SK-N-SH (cell line): ENCODE measurements at regions not wholly inside any gene's neighbourhood (a gene's known extent, or its start where the extent isn't known, plus 50 kb on each side); places are given as distances from the start of the nearest gene placed in this dataset.
"Not testable (repeated sequence)": the region's sequence is repeated elsewhere in the genome, so short reads cannot be mapped to it uniquely, and the experiment has no call there.

Experiments
- CTCF ChIA-PET: fragments of 300-600, 350-600 bp; formaldehyde crosslinking; extraction: SDS; loops from one replicate; lab custom pipeline; 2021; lab: Yijun Ruan, JAX
- POLR2A ChIA-PET: fragments of 350-600 bp; sonication (Branson Sonifier 250); formaldehyde crosslinking; extraction: SDS; loops from one replicate; lab custom pipeline; 2020; ENCODE audit warnings: antibody characterized with exemption, inconsistent platforms; lab: Yijun Ruan, JAX
- DNase-seq: peaks from one replicate; pipeline ENCODE4 v3.0.0; 2012
- H2AFZ ChIP-seq: fragments of 200-600 bp; sonication (generic); 2 replicates; pipeline ENCODE4 v1.8.1; 2016; ENCODE audit warnings: antibody characterized with exemption, mild to moderate bottlenecking, low read depth
- H3F3A ChIP-seq: fragments of 200-600 bp; sonication (generic); replicated peaks from 2 replicates; pipeline ENCODE3; 2016; ENCODE audit warnings: antibody characterized with exemption, mild to moderate bottlenecking; ENCODE audit not compliant: insufficient read depth
- H3K27ac ChIP-seq, 2 experiments: fragments of 200-500 bp in 1 of 2; fragments of 200-600 bp in 1 of 2; sonication (Bioruptor generic) in 1 of 2; sonication (generic), shearing (Covaris generic) in 1 of 2; 2 replicates each; pipeline versions ENCODE4 v1.5.1 to v1.6.1; 2014 to 2016; ENCODE audit warnings: low read depth in 2 of 2, inconsistent platforms in 1 of 2, low read length in 1 of 2, mild to moderate bottlenecking in 1 of 2, mixed read lengths in 1 of 2
- H3K27me3 ChIP-seq: fragments of 200-600 bp; sonication (generic), shearing (Covaris generic); 2 replicates; pipeline ENCODE4 v1.6.1; 2016; ENCODE audit warnings: mixed run types; ENCODE audit not compliant: insufficient read depth
- H3K36me3 ChIP-seq, 2 experiments: fragments of 200-500 bp in 1 of 2; fragments of 200-600 bp in 1 of 2; sonication (Bioruptor generic) in 1 of 2; sonication (generic) in 1 of 2; replicated peaks in 1 of 2; 2 replicates each; pipeline versions ENCODE3 to v1.5.1; 2014 to 2016; ENCODE audit warnings: low read length in 1 of 2, mild to moderate bottlenecking in 1 of 2; ENCODE audit not compliant: insufficient read depth in 2 of 2, control insufficient read depth in 1 of 2
- H3K4me1 ChIP-seq, 2 experiments: fragments of 200-500 bp in 1 of 2; fragments of 200-600 bp in 1 of 2; sonication (Bioruptor generic) in 1 of 2; sonication (generic), shearing (Covaris generic) in 1 of 2; 2 replicates each; pipeline versions ENCODE4 v1.5.1 to v1.6.1; 2014 to 2016; ENCODE audit warnings: low read depth in 1 of 2, low read length in 1 of 2, mixed run types in 1 of 2; ENCODE audit not compliant: insufficient read depth in 2 of 2, control insufficient read depth in 1 of 2
- H3K4me2 ChIP-seq: fragments of 200-600 bp; sonication (generic), shearing (Covaris generic); 2 replicates; pipeline ENCODE4 v1.6.1; 2017; ENCODE audit warnings: mixed run types
- H3K4me3 ChIP-seq, 2 experiments: fragments of 200-500 bp in 1 of 2; fragments of 200-600 bp in 1 of 2; sonication (Bioruptor generic) in 1 of 2; sonication (generic), shearing (Covaris generic) in 1 of 2; 2 replicates each; pipeline versions ENCODE4 v1.5.1 to v1.8.1; 2014 to 2016; ENCODE audit warnings: low read depth in 2 of 2, inconsistent platforms in 1 of 2, low read length in 1 of 2, mild to moderate bottlenecking in 1 of 2, mixed read lengths in 1 of 2, moderate library complexity in 1 of 2
- H3K79me2 ChIP-seq: fragments of 200-600 bp; sonication (generic); 2 replicates; pipeline ENCODE4 v1.8.1; 2017; ENCODE audit warnings: mild to moderate bottlenecking; ENCODE audit not compliant: insufficient read depth
- H3K9ac ChIP-seq: fragments of 200-600 bp; sonication (generic); 2 replicates; pipeline ENCODE4 v1.6.1; 2017; ENCODE audit warnings: mixed run types
- H3K9me2 ChIP-seq: fragments of 200-600 bp; sonication (generic); 2 replicates; pipeline ENCODE4 v1.6.1; 2017; ENCODE audit warnings: mixed run types
- H3K9me3 ChIP-seq: fragments of 200-600 bp; sonication (generic); 2 replicates; pipeline ENCODE4 v1.6.1; 2017; ENCODE audit warnings: mixed run types, mild to moderate bottlenecking, moderate library complexity
- H4K20me1 ChIP-seq: fragments of 200-600 bp; sonication (generic); 2 replicates; pipeline ENCODE4 v1.6.1; 2017; ENCODE audit warnings: mild to moderate bottlenecking, mixed run types; ENCODE audit not compliant: insufficient read depth
- ELF1 ChIP-seq: IDR thresholded peaks from 2 replicates; pipeline ENCODE4 v1.4.0; 2012
- EP300 ChIP-seq, 2 experiments: IDR thresholded peaks; 2 replicates each; pipeline versions ENCODE4 v1.4.0 to v1.6.1; 2012; ENCODE audit warnings: borderline replicate concordance in 1 of 2, low read depth in 1 of 2, low read length in 1 of 2
- FOSL2 ChIP-seq: IDR thresholded peaks from 2 replicates; pipeline ENCODE4 v1.4.0; 2012; ENCODE audit warnings: low read depth, mild to moderate bottlenecking, moderate library complexity, borderline replicate concordance
- FOXM1 ChIP-seq: IDR thresholded peaks from 2 replicates; pipeline ENCODE4 v1.4.0; 2012; ENCODE audit warnings: low read depth, mild to moderate bottlenecking
- JUND ChIP-seq: IDR thresholded peaks from 2 replicates; pipeline ENCODE4 v1.4.0; 2012
- MAX ChIP-seq: IDR thresholded peaks from 2 replicates; pipeline ENCODE4 v1.4.0; 2012; ENCODE audit warnings: low read depth
- MXI1 ChIP-seq: IDR thresholded peaks from 2 replicates; pipeline ENCODE4 v1.6.1; 2012; ENCODE audit warnings: mild to moderate bottlenecking, low read depth, low read length, improper control_type of control experiment
- NRF1 ChIP-seq: IDR thresholded peaks from 2 replicates; pipeline ENCODE4 v1.6.1; 2012; ENCODE audit warnings: low read depth, mild to moderate bottlenecking, low read length
- PBX3 ChIP-seq: IDR thresholded peaks from 2 replicates; pipeline ENCODE4; 2012
- POLR2AphosphoS5 ChIP-seq: IDR thresholded peaks from 2 replicates; pipeline ENCODE4 v1.6.1; 2012; ENCODE audit warnings: low read depth, low read length
- RAD21 ChIP-seq: IDR thresholded peaks from 2 replicates; pipeline ENCODE4 v1.6.1; 2012; ENCODE audit warnings: mild to moderate bottlenecking, low read length
- REST ChIP-seq: IDR thresholded peaks from 2 replicates; pipeline ENCODE4 v1.6.1; 2012; ENCODE audit warnings: mild to moderate bottlenecking, low read depth, low read length, moderate library complexity
- RFX5 ChIP-seq: IDR thresholded peaks from 2 replicates; pipeline ENCODE4 v1.6.1; 2012; ENCODE audit warnings: mild to moderate bottlenecking, improper control_type of control experiment, low read length
- RXRA ChIP-seq: IDR thresholded peaks from 2 replicates; pipeline ENCODE4 v1.4.0; 2012; ENCODE audit warnings: low read depth, mild to moderate bottlenecking, borderline replicate concordance
- SIN3A ChIP-seq: IDR thresholded peaks from 2 replicates; pipeline ENCODE4 v1.6.1; 2012; ENCODE audit warnings: low read depth, mild to moderate bottlenecking, low read length, moderate library complexity, borderline replicate concordance
- SMC3 ChIP-seq: IDR thresholded peaks from 2 replicates; pipeline ENCODE4 v1.6.1; 2012; ENCODE audit warnings: low read depth, low read length, improper control_type of control experiment
- TEAD4 ChIP-seq: IDR thresholded peaks from 2 replicates; pipeline ENCODE4 v1.4.0; 2012; ENCODE audit warnings: mild to moderate bottlenecking, borderline replicate concordance; ENCODE audit not compliant: insufficient read depth
- USF1 ChIP-seq: IDR thresholded peaks from 2 replicates; pipeline ENCODE4 v1.4.0; 2012; ENCODE audit warnings: low read depth, borderline replicate concordance
- USF2 ChIP-seq: fragments of 150-350 bp; IDR thresholded peaks from 2 replicates; pipeline ENCODE4 v1.6.1; 2017; ENCODE audit warnings: antibody characterized with exemption, low read length, low read depth, borderline replicate concordance
- YY1 ChIP-seq: IDR thresholded peaks from 2 replicates; pipeline ENCODE4 v1.4.0; 2012; ENCODE audit warnings: low read depth, mild to moderate bottlenecking
- WGBS: methylation state at CpG from one replicate; pipeline ENCODE4 v1.1.6; 2017; ENCODE audit warnings: low lambda C conversion rate; 5-methylcytosine and 5-hydroxymethylcytosine counted together

- Histone ChIP-seq H3F3A (no peaks in the 10 kb centered on the region), H3K79me2 (no peaks in the 10 kb centered on the region), H3K4me3 (no peak overlapping the region), H2AFZ (no peak overlapping the region), H3K9me3 (no peaks in the 10 kb centered on the region), H3K4me2 (no peak overlapping the region), H3K27ac (no peak overlapping the region), H3K36me3 (no peaks in the 10 kb centered on the region), H3K9ac (no peak overlapping the region), H3K4me1 (peaks cover 3 to 18% of the 10 kb centered on the region in 2 experiments; a peak in 2 of 4 replicates), H4K20me1 (no peaks in the 10 kb centered on the region), H3K9me2 (no peaks in the 10 kb centered on the region), H3K27me3 (no peaks in the 10 kb centered on the region)
- ChIA-PET CTCF (no interaction called here), POLR2A (no interaction called here)
- DNase-seq, result no peak
- WGBS, result 70% methylated on average over 9 of the region's 9 CpGs
- TF ChIP-seq JUND (no peak), MAX (no peak), TEAD4 (no peak), NRF1 (no peak), SIN3A (no peak), RXRA (no peak), RFX5 (no peak), FOXM1 (no peak), PBX3 (no peak), REST (no peak), MXI1 (no peak), SMC3 (no peak), USF1 (no peak), POLR2AphosphoS5 (no peak), EP300 (IDR thresholded peaks at IDR 0.05; ENCODE audit: borderline replicate concordance in 1 of 2, low read depth in 1 of 2, low read length in 1 of 2) (no peak), YY1 (no peak), USF2 (no peak), RAD21 (no peak), FOSL2 (no peak), ELF1 (no peak)
- TF ChIP-seq, all 33 proteins: peak for 0
These were observed 515.3 kb downstream of the IRS2 start for GRCh38 chr13:109271061-109271460.

GRCh38 chr13:109269381-109269780 lies 517.0 kb downstream of the IRS2 start:
- H3K4me1 ChIP-seq, result peaks cover 3 to 18% of the 10 kb centered on the region in 2 experiments; a peak in 2 of 4 replicates
- H3K36me3 ChIP-seq, H3F3A ChIP-seq, H3K9me2 ChIP-seq, CTCF ChIA-PET, H4K20me1 ChIP-seq, H3K27ac ChIP-seq, H3K9ac ChIP-seq, H3K79me2 ChIP-seq, DNase-seq, H3K27me3 ChIP-seq, POLR2A ChIA-PET, H3K4me2 ChIP-seq, H3K9me3 ChIP-seq, H2AFZ ChIP-seq, H3K4me3 ChIP-seq: not testable (repeated sequence)
- WGBS, result 85% methylated on average over 3 of the region's 4 CpGs

- H3K27me3 ChIP-seq, H3K27ac ChIP-seq, H3K79me2 ChIP-seq, CTCF ChIA-PET, H3K9me3 ChIP-seq, H3K4me2 ChIP-seq, H3F3A ChIP-seq, H2AFZ ChIP-seq, H3K36me3 ChIP-seq, H4K20me1 ChIP-seq, H3K4me3 ChIP-seq, DNase-seq, H3K9me2 ChIP-seq, POLR2A ChIA-PET, H3K9ac ChIP-seq, H3K4me1 ChIP-seq: not testable (repeated sequence)
- WGBS, result 76% methylated on average over 3 of the region's 3 CpGs
These were observed 517.9 kb downstream of the IRS2 start for GRCh38 chr13:109268492-109268891.
